HL-60 (cell line): ENCODE measurements at regions not wholly inside any gene's neighbourhood (a gene's known extent, or its start where the extent isn't known, plus 50 kb on each side); places are given as distances from the start of the nearest gene placed in this dataset.

Source experiments
- DNase-seq, 2 experiments: peaks; one replicate each; pipeline ENCODE4 v3.0.0-alpha.2; 2010 to 2020; ENCODE audit warnings: low read depth in 1 of 2, low spot score in 1 of 2
- H3K27ac ChIP-seq: fragments of 250-450 bp; sonication (Bioruptor Pico); replicated peaks from 2 replicates; pipeline ENCODE4 v1.5.1; 2020; ENCODE audit warnings: mild to moderate bottlenecking, moderate library complexity
- H3K27me3 ChIP-seq: fragments of 250-450 bp; sonication (Bioruptor Pico); 2 replicates; pipeline ENCODE4 v1.5.1; 2021; ENCODE audit warnings: mild to moderate bottlenecking, moderate library complexity; ENCODE audit not compliant: insufficient read depth, poor library complexity, severe bottlenecking
- H3K4me3 ChIP-seq: replicated peaks from 2 replicates; pipeline ENCODE4 v1.5.1; 2011; ENCODE audit warnings: mild to moderate bottlenecking, control low read depth, low read length; ENCODE audit not compliant: insufficient read depth
- GABPA ChIP-seq: IDR thresholded peaks from 2 replicates; pipeline ENCODE4 v1.6.1; 2012; ENCODE audit warnings: low read depth
- POLR2AphosphoS5 ChIP-seq: IDR thresholded peaks from 2 replicates; pipeline ENCODE4 v1.6.1; 2012; ENCODE audit warnings: low read depth
- SPI1 ChIP-seq: IDR thresholded peaks from 2 replicates; pipeline ENCODE4 v1.6.1; 2012; ENCODE audit warnings: low read depth, mild to moderate bottlenecking, borderline replicate concordance
- TF ChIP-seq, protein P1 (sequence below): IDR thresholded peaks from 2 replicates; pipeline ENCODE4 v1.6.1; 2012; ENCODE audit warnings: low read depth; ENCODE audit not compliant: insufficient replicate concordance
- TF ChIP-seq, protein P2 (sequence below): IDR thresholded peaks from one replicate; pipeline ENCODE4 v1.5.1; 2011; ENCODE audit warnings: low read length, control low read depth, inconsistent platforms; ENCODE audit not compliant: insufficient read depth

DNA sequence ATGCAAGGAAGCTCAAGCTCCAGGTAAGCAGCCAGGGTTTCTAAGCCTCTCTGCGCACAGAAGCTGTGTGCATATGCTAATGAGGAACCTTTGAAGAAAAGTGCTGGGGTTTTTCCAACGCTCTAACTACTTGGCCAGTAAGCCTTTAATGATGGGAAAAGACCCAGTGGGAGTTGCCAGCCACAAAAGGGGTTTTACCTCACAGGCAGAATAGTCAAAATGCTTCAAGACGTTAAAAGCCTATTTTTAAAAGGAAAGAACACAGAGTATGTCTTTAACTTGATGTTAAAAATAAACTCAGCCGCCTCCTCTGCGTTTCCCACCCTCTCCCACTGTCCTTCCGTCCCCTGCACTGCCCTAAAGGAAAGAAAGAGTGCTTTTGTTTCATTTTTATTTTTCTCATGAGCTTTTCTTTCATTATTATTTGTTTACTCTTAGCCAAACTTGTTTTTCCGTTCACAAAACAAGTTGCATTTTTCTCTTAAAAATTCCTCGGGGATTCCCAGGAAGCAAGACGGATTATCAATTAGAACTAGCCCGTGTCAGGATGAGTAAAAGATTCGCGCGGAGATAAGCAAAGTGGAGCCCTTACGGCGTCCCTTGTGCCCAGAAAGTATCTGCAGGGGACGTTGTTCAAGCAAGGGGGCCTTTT, 209.8 kb upstream of the NUDT4 start:
- Histone ChIP-seq H3K27me3 (no peaks in the 10 kb centered on the region), H3K27ac (no peak overlapping the region), H3K4me3 (no peak overlapping the region)
- TF ChIP-seq POLR2AphosphoS5 (no peak), GABPA (no peak), SPI1 (no peak)
- TF ChIP-seq, protein P1, sequence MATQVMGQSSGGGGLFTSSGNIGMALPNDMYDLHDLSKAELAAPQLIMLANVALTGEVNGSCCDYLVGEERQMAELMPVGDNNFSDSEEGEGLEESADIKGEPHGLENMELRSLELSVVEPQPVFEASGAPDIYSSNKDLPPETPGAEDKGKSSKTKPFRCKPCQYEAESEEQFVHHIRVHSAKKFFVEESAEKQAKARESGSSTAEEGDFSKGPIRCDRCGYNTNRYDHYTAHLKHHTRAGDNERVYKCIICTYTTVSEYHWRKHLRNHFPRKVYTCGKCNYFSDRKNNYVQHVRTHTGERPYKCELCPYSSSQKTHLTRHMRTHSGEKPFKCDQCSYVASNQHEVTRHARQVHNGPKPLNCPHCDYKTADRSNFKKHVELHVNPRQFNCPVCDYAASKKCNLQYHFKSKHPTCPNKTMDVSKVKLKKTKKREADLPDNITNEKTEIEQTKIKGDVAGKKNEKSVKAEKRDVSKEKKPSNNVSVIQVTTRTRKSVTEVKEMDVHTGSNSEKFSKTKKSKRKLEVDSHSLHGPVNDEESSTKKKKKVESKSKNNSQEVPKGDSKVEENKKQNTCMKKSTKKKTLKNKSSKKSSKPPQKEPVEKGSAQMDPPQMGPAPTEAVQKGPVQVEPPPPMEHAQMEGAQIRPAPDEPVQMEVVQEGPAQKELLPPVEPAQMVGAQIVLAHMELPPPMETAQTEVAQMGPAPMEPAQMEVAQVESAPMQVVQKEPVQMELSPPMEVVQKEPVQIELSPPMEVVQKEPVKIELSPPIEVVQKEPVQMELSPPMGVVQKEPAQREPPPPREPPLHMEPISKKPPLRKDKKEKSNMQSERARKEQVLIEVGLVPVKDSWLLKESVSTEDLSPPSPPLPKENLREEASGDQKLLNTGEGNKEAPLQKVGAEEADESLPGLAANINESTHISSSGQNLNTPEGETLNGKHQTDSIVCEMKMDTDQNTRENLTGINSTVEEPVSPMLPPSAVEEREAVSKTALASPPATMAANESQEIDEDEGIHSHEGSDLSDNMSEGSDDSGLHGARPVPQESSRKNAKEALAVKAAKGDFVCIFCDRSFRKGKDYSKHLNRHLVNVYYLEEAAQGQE: no peak
- TF ChIP-seq, protein P2, sequence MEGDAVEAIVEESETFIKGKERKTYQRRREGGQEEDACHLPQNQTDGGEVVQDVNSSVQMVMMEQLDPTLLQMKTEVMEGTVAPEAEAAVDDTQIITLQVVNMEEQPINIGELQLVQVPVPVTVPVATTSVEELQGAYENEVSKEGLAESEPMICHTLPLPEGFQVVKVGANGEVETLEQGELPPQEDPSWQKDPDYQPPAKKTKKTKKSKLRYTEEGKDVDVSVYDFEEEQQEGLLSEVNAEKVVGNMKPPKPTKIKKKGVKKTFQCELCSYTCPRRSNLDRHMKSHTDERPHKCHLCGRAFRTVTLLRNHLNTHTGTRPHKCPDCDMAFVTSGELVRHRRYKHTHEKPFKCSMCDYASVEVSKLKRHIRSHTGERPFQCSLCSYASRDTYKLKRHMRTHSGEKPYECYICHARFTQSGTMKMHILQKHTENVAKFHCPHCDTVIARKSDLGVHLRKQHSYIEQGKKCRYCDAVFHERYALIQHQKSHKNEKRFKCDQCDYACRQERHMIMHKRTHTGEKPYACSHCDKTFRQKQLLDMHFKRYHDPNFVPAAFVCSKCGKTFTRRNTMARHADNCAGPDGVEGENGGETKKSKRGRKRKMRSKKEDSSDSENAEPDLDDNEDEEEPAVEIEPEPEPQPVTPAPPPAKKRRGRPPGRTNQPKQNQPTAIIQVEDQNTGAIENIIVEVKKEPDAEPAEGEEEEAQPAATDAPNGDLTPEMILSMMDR: no peak
- no peak for DNase-seq

DNA sequence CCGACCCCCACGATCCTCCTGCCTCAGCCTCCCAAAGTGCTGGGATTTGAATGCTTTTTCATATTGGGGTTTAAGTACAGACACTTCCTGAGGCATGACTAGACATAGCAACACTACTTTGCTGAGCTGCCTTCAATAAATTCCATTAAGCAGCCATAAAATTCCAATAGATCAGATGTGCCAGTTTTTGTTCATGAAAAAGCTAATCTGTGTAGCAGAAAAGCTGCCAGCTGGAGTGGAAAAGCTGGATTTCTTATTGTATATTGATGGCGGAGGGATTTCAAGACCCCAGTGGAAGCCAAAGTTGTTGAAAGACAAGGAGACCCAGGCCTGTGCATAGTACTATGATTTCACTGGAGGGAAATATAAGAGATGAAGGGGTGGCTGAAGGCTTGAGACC, 209.0 kb upstream of the NUDT4 start:
- no peaks in the 10 kb centered on the region for H3K27me3 ChIP-seq
- no peak for DNase-seq
- no peak overlapping the region for H3K27ac ChIP-seq
- no peak for TF ChIP-seq POLR2AphosphoS5
- no peak for TF ChIP-seq GABPA
- TF ChIP-seq, protein P2: no peak
- TF ChIP-seq, protein P1: no peak
- TF ChIP-seq SPI1: no peak
- H3K4me3 ChIP-seq: no peak overlapping the region

DNA sequence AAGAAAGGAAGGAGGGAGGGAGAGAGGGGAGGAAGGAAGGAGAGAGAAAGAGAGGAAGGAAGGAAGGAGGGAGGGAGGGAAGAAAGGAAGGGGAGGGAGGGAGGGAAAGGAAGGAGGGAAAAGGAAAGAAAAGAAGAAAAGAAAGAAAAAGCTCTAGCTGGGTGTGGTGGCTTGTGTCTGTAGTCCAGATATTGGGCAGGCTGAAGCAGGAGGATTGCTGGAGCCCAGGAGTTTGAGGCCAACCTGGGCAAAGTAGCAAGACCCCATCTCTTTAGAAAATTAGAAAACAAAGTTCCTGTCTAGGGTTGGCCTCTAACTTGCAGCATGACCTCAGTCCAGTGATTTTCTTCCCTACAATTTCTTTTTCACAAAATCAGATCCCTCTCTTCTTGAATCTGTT, 208.2 kb upstream of the NUDT4 start:
- TF ChIP-seq, protein P2: no peak
- no peak for TF ChIP-seq POLR2AphosphoS5
- TF ChIP-seq, protein P1: no peak
- TF ChIP-seq SPI1: no peak
- TF ChIP-seq GABPA: no peak
- DNase-seq: no peak
- Histone ChIP-seq H3K27me3 (no peaks in the 10 kb centered on the region), H3K4me3 (no peak overlapping the region), H3K27ac (no peak overlapping the region)
